SH-SY5Y (cell line): ENCODE measurements at regions not wholly inside any gene's neighbourhood (a gene's known extent, or its start where the extent isn't known, plus 50 kb on each side); places are given as distances from the start of the nearest gene placed in this dataset.

Source experiments
- GATA2 ChIP-seq: IDR thresholded peaks from 2 replicates; pipeline ENCODE4 v1.6.1; 2011; ENCODE audit warnings: mild to moderate bottlenecking, low read depth, low read length
- GATA3 ChIP-seq: IDR thresholded peaks from 2 replicates; pipeline ENCODE4 v1.6.1; 2011; ENCODE audit warnings: low read depth, mild to moderate bottlenecking, low read length, moderate library complexity

- TF ChIP-seq GATA2 (no peak), GATA3 (no peak)
Observed at GRCh38 chr2:21657445-21657844, 533.7 kb downstream of the TDRD15 start.
